K562 (cell line): ENCODE measurements at regions not wholly inside any gene's neighbourhood (a gene's known extent, or its start where the extent isn't known, plus 50 kb on each side); places are given as distances from the start of the nearest gene placed in this dataset.

Experiments
- ATF2 ChIP-seq: sonication (generic); formaldehyde crosslinking; IDR thresholded peaks from 2 replicates; pipeline ENCODE4 v1.8.1; 2022; ENCODE audit warnings: missing genetic modification reagents
- GTF2F1 ChIP-seq: IDR thresholded peaks from 2 replicates; pipeline ENCODE4 v1.6.1; 2011; ENCODE audit warnings: low read depth, low read length, improper control_type of control experiment
- MLLT1 ChIP-seq, 2 experiments: fragments of 450-650 bp; IDR thresholded peaks; 2 replicates each; pipeline ENCODE4 v1.6.1; 2016
- PHB ChIP-seq: fragments of 250-450 bp; sonication (Bioruptor Pico); IDR thresholded peaks from 2 replicates; pipeline ENCODE4 v1.5.0; 2021
- REST ChIP-seq, 2 experiments: fragments of 450-650 bp; formaldehyde crosslinking in 1 of 2; IDR thresholded peaks; 2 replicates each; pipeline versions ENCODE4 v1.4.0 to v1.6.1; 2014 to 2020; ENCODE audit warnings: mild to moderate bottlenecking in 2 of 2, borderline replicate concordance in 1 of 2, low read depth in 1 of 2
- ZNF263 ChIP-seq: sonication (generic); formaldehyde crosslinking; IDR thresholded peaks from 2 replicates; pipeline ENCODE4 v1.8.0; 2022; ENCODE audit warnings: mild to moderate bottlenecking, missing genetic modification reagents, borderline replicate concordance

GRCh38 chr2:177325554-177325953 lies 61.0 kb upstream of the NFE2L2 start (continued):
- TF ChIP-seq ZNF263 (no peak), PHB (CRISPR knock-in tag) (no peak), ATF2 (no peak), GTF2F1 (no peak), REST (IDR thresholded peaks at IDR 0.05; ENCODE audit: borderline replicate concordance) (no peak), REST (CRISPR knock-in tag; IDR thresholded peaks at IDR 0.05; ENCODE audit: low read depth) (no peak), MLLT1 (IDR thresholded peaks at IDR 0.05) (no peak)
